Trophoblast cell (in vitro differentiated cells and primary cell): ENCODE measurements at regions not wholly inside any gene's neighbourhood (a gene's known extent, or its start where the extent isn't known, plus 50 kb on each side); places are given as distances from the start of the nearest gene placed in this dataset.

ENCODE experiments used
- DNase-seq, 2 donors: peaks; one replicate each; pipeline ENCODE4 v3.0.0-alpha.2; 2016
- H2AFZ ChIP-seq: 2 replicates; pipeline ENCODE4 v1.6.1; 2013; ENCODE audit warnings: low read length, moderate library complexity, mild to moderate bottlenecking; ENCODE audit not compliant: insufficient read depth, poor library complexity
- H2AK5ac ChIP-seq: 2 replicates; pipeline ENCODE4 v1.6.1; 2013; ENCODE audit warnings: mild to moderate bottlenecking, low read length
- H2BK120ac ChIP-seq: 2 replicates; pipeline ENCODE4 v1.6.1; 2013; ENCODE audit warnings: low read length, mild to moderate bottlenecking, moderate library complexity; ENCODE audit not compliant: insufficient read depth, poor library complexity
- H2BK12ac ChIP-seq: 2 replicates; pipeline ENCODE4 v1.6.1; 2013; ENCODE audit warnings: mild to moderate bottlenecking, low read length, moderate library complexity
- H2BK5ac ChIP-seq: 2 replicates; pipeline ENCODE4 v1.6.1; 2013; ENCODE audit warnings: low read length, low read depth, moderate library complexity, mild to moderate bottlenecking; ENCODE audit not compliant: poor library complexity
- H3K14ac ChIP-seq: 2 replicates; pipeline ENCODE4 v1.6.1; 2013; ENCODE audit warnings: mild to moderate bottlenecking, low read length
- H3K18ac ChIP-seq: 2 replicates; pipeline ENCODE4 v1.6.1; 2013; ENCODE audit warnings: mild to moderate bottlenecking, low read length
- H3K23ac ChIP-seq: 2 replicates; pipeline ENCODE4 v1.6.1; 2013; ENCODE audit warnings: low read length
- H3K27ac ChIP-seq: 2 replicates; pipeline ENCODE4 v1.5.1; 2013; ENCODE audit warnings: low read depth, mild to moderate bottlenecking, inconsistent platforms, low read length, moderate library complexity
- H3K27me3 ChIP-seq: 2 replicates; pipeline ENCODE4 v1.6.1; 2013; ENCODE audit warnings: inconsistent platforms, mild to moderate bottlenecking, low read length, moderate library complexity; ENCODE audit not compliant: insufficient read depth
- H3K36me3 ChIP-seq, 2 experiments: 1 replicate in 1 of 2; 2 replicates in 1 of 2; pipeline ENCODE4 v1.6.1; 2013; ENCODE audit warnings: low read length in 2 of 2, mild to moderate bottlenecking in 2 of 2, moderate library complexity in 1 of 2; ENCODE audit not compliant: insufficient read depth in 2 of 2, control insufficient read depth in 1 of 2
- H3K4ac ChIP-seq: 2 replicates; pipeline ENCODE4 v1.6.1; 2013; ENCODE audit warnings: low read depth, mild to moderate bottlenecking, low read length, moderate library complexity
- H3K4me1 ChIP-seq, 2 experiments: 1 replicate in 1 of 2; 2 replicates in 1 of 2; pipeline ENCODE4 v1.6.1; 2013; ENCODE audit warnings: low read length in 2 of 2, mild to moderate bottlenecking in 2 of 2, moderate library complexity in 1 of 2; ENCODE audit not compliant: insufficient read depth in 2 of 2, control insufficient read depth in 1 of 2
- H3K4me2 ChIP-seq: 2 replicates; pipeline ENCODE4 v1.6.1; 2013; ENCODE audit warnings: inconsistent platforms, mild to moderate bottlenecking, low read length, moderate library complexity
- H3K4me3 ChIP-seq: 2 replicates; pipeline ENCODE4 v1.5.1; 2013; ENCODE audit warnings: mild to moderate bottlenecking, low read depth, low read length, inconsistent platforms
- H3K79me1 ChIP-seq: one replicate; pipeline ENCODE4 v1.6.1; 2013; ENCODE audit warnings: low read length
- H3K79me2 ChIP-seq: 2 replicates; pipeline ENCODE4 v1.6.1; 2013; ENCODE audit warnings: low read length, mild to moderate bottlenecking; ENCODE audit not compliant: control insufficient read depth, insufficient read depth, poor library complexity
- H3K9ac ChIP-seq: 2 replicates; pipeline ENCODE4 v1.6.1; 2013; ENCODE audit warnings: mild to moderate bottlenecking, low read length
- H3K9me3 ChIP-seq: 2 replicates; pipeline ENCODE4 v1.6.1; 2013; ENCODE audit warnings: low read depth, mild to moderate bottlenecking, control low read depth, inconsistent platforms, low read length; ENCODE audit not compliant: insufficient read depth
- H4K12ac ChIP-seq: 2 replicates; pipeline ENCODE4 v1.6.1; 2013; ENCODE audit warnings: low read depth, mild to moderate bottlenecking, low read length, moderate library complexity
- H4K8ac ChIP-seq: 2 replicates; pipeline ENCODE4 v1.6.1; 2013; ENCODE audit warnings: low read depth, mild to moderate bottlenecking, low read length, moderate library complexity
- H4K91ac ChIP-seq: one replicate; pipeline ENCODE4 v1.6.1; 2013; ENCODE audit warnings: low read depth, mild to moderate bottlenecking, low read length, moderate library complexity
- WGBS: extraction: QIAGEN DNeasy Blood & Tissue Kit; methylation state at CpG from one replicate; pipeline ENCODE4 v1.1.7; 2013; ENCODE audit warnings: missing lambda C conversion rate; ENCODE audit not compliant: insufficient read length, insufficient coverage; ENCODE audit errors: extremely low coverage; 5-methylcytosine and 5-hydroxymethylcytosine counted together

DNA sequence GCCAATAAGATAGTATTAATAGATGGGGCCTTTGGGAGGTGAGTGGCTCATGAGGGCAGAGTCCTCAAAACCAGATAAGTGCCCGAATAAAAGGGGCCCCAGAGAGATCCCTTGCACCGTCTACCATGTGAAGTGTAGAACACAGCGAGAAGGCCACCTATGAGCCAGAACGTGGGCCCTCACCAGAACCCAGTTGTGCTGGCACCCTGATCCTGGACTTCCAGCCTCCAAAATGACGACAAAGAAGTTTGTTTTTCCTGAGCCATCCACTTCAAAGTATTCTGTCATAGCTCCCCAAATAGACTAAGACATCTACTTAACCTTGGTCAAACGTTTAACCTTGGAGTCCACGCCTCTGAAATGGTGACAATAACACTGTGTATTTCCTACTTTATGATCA lies 158.1 kb downstream of the EFNB2 start:
- peak overlapping the region; percentile 74 for H4K91ac ChIP-seq
- DNase-seq, result peak in 1 of 2 donors; percentile 15

DNA sequence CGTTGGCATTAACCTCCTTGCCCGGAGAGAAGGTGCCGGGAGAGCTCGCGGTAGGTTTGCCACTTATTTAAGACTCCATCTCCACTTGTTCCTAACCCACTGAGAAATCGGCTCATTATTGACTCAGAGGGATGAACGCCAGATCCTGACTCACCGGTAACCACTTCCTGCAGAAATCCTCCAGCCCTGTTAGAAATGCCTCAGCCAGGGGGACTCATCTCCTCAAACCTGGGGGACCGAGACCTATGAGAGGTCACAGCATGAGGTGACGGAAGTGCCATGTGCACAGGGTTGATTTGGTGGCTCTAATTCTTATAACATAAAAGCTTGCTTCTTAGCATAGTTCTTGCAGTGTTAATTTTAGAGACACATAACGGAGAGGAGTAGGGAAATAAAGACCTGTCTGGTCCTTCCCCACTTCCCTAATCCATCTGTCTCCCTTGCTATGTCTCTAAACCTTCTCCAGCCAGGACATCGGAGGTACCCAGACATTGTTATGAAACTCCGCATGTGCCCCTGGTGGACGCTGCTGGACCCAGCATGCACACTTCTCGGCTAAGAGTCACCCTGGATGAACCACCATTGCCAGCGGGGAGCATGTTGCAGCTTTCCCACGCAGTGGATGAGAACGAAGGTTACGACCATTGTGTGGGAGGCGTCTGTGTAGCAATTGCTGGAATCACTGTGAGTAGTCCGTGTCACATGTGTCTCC lies 158.9 kb downstream of the EFNB2 start:
- Histone ChIP-seq H3K27me3 (no peaks in the 10 kb centered on the region), H4K91ac (peak overlapping the region; percentile 8), H3K23ac (no peak overlapping the region), H3K4me3 (no peak overlapping the region), H3K14ac (no peak overlapping the region), H3K79me2 (no peaks in the 10 kb centered on the region), H2BK12ac (peak overlapping the region; percentile 10), H2AFZ (no peak overlapping the region), H3K18ac (no peak overlapping the region), H2AK5ac (no peak overlapping the region), H3K36me3 (no peaks in the 10 kb centered on the region), H3K27ac (no peak overlapping the region), H4K8ac (no peak overlapping the region), H3K9ac (no peak overlapping the region), H2BK120ac (peak overlapping the region; percentile 0), H3K9me3 (no peaks in the 10 kb centered on the region), H3K4ac (no peak overlapping the region), H3K4me2 (no peak overlapping the region), H3K4me1 (peaks cover 19 to 39% of the 10 kb centered on the region in 2 experiments), H2BK5ac (no peak overlapping the region), H4K12ac (no peak overlapping the region), H3K79me1 (peaks cover 27% of the 10 kb centered on the region)
- WGBS, result no CpG with 5 or more reads among the region's 21 CpGs
- peak; percentile 43 to 56 for DNase-seq

More for the DNA sequence above, 158.1 kb downstream of the EFNB2 start:
- H3K9me3 ChIP-seq, result no peaks in the 10 kb centered on the region
- no peak overlapping the region for H4K8ac ChIP-seq
- peak overlapping the region; percentile 28 for H3K14ac ChIP-seq
- H3K23ac ChIP-seq, result no peak overlapping the region
- H3K27ac ChIP-seq, result no peak overlapping the region
- peak overlapping the region; percentile 31 for H2AK5ac ChIP-seq
- no peak overlapping the region for H3K18ac ChIP-seq
- H4K12ac ChIP-seq, result no peak overlapping the region
- H3K27me3 ChIP-seq, result no peaks in the 10 kb centered on the region
- H2BK5ac ChIP-seq, result no peak overlapping the region
- peaks cover 28% of the 10 kb centered on the region for H3K79me1 ChIP-seq
- no peak overlapping the region for H3K4me2 ChIP-seq
- H2AFZ ChIP-seq, result no peak overlapping the region
- H2BK120ac ChIP-seq, result no peak overlapping the region
- H3K4me3 ChIP-seq, result no peak overlapping the region
- H2BK12ac ChIP-seq, result peak overlapping the region; percentile 59
- H3K4ac ChIP-seq, result no peak overlapping the region
- peaks cover 19 to 38% of the 10 kb centered on the region in 2 experiments for H3K4me1 ChIP-seq
- no peaks in the 10 kb centered on the region for H3K79me2 ChIP-seq
- no peak overlapping the region for H3K9ac ChIP-seq
- no peaks in the 10 kb centered on the region for H3K36me3 ChIP-seq
- WGBS, result no CpG with 5 or more reads among the region's 7 CpGs

DNA sequence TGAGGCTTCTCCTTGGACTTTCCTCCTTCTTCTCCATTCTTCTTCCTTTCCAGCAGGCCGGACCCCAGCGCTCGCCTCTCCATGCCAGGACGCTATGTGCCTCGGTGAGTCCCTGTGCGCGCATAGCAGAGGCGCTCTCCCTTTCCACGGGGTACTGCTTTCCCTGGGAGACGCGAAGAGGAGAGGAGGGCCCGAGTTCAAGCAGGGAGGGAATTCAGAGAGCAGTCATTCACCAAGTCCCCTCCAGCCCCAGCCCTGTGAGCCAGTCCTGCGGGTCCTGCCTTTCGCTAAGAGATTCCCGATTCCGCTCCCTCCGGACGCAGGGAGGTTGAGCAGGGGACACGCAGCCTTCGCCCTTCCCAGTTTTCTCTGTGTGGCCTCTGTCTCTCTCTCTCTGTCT lies 160.4 kb downstream of the EFNB2 start:
- H2BK120ac ChIP-seq, result no peak overlapping the region
- H3K4me2 ChIP-seq, result no peak overlapping the region
- no peak overlapping the region for H3K4ac ChIP-seq
- H3K79me2 ChIP-seq, result no peaks in the 10 kb centered on the region
- H4K91ac ChIP-seq, result peak overlapping the region; percentile 70
- no peaks in the 10 kb centered on the region for H3K36me3 ChIP-seq
- H3K27ac ChIP-seq, result no peak overlapping the region
- H4K12ac ChIP-seq, result no peak overlapping the region
- no peak overlapping the region for H4K8ac ChIP-seq
- H3K18ac ChIP-seq, result peak overlapping the region; percentile 57
- H2AK5ac ChIP-seq, result peak overlapping the region; percentile 38
- H3K79me1 ChIP-seq, result peaks cover 23% of the 10 kb centered on the region
- no peak for DNase-seq
- no CpG with 5 or more reads among the region's 20 CpGs for WGBS
- H3K27me3 ChIP-seq, result no peaks in the 10 kb centered on the region
- H2BK12ac ChIP-seq, result peak overlapping the region; percentile 81
- peaks cover 16 to 30% of the 10 kb centered on the region in 2 experiments for H3K4me1 ChIP-seq
- no peak overlapping the region for H2BK5ac ChIP-seq
- no peak overlapping the region for H2AFZ ChIP-seq
- H3K4me3 ChIP-seq, result no peak overlapping the region
- H3K14ac ChIP-seq, result peak overlapping the region; percentile 59
- no peak overlapping the region for H3K9ac ChIP-seq
- no peak overlapping the region for H3K23ac ChIP-seq
- no peaks in the 10 kb centered on the region for H3K9me3 ChIP-seq

DNA sequence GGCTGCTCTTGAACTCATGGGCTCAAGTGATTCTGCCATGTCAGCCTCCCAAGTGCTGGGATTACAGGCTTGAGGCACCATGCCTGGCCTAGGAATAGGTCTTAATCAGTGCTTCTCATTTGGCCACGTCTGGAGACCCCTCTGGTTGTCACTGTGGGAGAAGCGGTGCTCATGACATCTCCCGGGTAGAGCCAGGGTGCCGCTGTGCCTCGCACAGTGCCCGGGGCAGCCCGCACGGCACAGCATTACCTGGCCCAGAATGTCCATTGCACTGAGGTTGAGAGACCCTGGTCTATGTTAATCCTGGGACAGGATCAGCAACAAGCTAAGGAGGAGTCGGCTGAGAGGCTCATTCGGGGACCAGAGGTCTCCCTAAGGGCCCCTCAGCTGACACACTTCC lies 160.8 kb downstream of the EFNB2 start:
- Histone ChIP-seq H3K27me3 (no peaks in the 10 kb centered on the region), H2BK5ac (no peak overlapping the region), H3K9ac (no peak overlapping the region), H3K4me2 (no peak overlapping the region), H3K9me3 (no peaks in the 10 kb centered on the region), H3K18ac (peak overlapping the region; percentile 78), H3K27ac (no peak overlapping the region), H2AFZ (no peak overlapping the region), H3K36me3 (no peaks in the 10 kb centered on the region), H2BK120ac (peak overlapping the region; percentile 21), H2AK5ac (peak overlapping the region; percentile 71), H4K91ac (peak overlapping the region; percentile 70), H3K14ac (peak overlapping the region; percentile 59), H4K8ac (no peak overlapping the region), H3K4me3 (no peak overlapping the region), H4K12ac (no peak overlapping the region), H3K4ac (no peak overlapping the region), H3K79me2 (no peaks in the 10 kb centered on the region), H3K23ac (no peak overlapping the region), H3K79me1 (peaks cover 20% of the 10 kb centered on the region), H3K4me1 (peaks cover 16 to 28% of the 10 kb centered on the region in 2 experiments), H2BK12ac (peak overlapping the region; percentile 81)
- DNase-seq, result no peak
- WGBS, result no CpG with 5 or more reads among the region's 10 CpGs
